HG02852 (cell line): ENCODE measurements at regions not wholly inside any gene's neighbourhood (a gene's known extent, or its start where the extent isn't known, plus 50 kb on each side); places are given as distances from the start of the nearest gene placed in this dataset.

Experiments used
- ATAC-seq: cut with Tn5 transposase; IDR thresholded peaks from one replicate; pipeline ENCODE4 v1.9.1; 2021; ENCODE audit warnings: mild to moderate bottlenecking, moderate library complexity; ENCODE audit not compliant: unreplicated experiment

DNA sequence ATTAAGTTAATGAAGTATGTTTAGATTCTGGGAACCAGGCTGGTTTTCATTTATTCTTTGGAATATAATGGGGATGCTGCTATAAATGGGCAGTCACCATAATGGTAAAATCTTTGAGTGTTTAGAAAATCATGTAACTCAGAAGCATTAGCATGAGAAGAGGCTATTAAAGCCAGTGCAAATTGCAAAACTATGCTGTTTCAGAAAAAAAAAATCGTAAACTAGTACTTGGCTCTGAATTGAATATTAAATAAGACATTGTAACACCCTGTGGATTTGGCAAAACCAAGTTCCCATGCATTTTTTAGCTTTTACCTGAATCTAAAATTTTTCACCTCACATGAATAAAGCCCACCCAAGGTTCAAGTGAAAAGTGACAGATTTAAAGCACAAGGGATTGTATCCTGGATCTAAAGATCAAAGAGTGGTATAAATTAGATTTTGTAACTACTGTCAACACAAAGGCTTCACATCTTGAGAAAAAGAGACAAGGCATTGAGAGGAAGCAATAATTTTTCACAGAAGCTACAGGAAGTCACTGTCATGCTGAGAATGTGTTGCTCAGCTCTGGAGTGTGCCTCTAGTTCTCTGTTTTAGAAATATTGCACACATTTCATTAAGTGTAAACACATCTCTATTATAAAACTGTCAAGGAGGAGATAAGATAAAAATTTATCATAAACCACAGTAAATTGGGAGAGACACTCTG is 142.2 kb downstream of the ABCA8 start:
- ATAC-seq: no peak

DNA sequence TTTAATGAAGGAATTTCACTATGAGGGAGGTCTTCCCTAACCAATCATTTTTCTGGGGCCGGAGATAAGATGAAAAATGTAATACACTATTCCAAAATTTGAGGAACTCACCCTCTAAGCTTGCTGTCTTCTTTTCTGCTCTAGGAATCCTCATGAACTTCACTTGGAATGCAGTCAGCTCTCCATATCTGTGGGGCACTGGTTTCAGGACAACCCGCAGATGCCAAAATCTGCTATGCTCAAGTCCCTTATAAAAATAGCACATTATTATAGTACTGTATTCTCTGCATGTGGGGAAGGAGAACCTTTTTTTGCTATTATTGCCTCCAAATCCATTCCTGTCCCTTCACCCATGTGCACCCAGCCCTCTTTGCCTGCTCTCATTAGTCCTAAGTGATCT is 146.0 kb downstream of the ABCA8 start:
- no peak for ATAC-seq

DNA sequence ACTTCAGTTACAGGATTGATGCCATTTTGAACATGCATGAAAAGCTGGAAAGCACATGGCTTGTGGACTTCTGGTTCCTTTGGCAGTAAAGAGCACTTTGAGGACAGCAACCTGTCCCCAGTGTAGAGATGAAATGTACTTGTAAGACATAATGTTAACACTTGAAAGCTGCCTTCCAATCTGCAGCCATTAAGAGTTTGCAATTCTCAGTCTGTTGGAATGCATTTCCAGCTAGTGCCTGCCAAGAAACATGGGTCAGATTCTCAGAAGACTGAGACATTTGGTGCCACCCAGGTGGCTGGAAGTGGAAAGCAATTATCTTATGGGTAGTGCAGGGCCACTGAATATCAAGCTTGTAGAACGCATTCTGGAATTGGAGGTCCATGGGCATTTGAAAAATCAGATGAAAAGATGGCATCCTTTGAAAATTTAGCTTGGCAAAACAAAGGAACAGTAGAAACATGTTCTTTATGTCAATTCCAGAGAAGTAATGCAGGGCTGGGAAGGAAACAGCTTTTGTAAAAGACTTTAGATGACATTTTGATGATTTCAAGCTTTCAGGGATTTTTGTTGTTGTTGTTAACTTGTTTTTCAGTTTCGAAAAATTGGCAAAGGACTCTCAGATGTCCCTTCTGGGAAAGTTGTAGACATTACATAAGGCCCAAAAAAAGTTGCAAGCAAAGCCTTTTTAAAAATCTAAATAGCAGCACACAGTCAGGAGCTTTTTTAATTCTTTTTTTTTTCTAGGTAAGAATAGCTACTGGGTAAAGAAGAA is 147.0 kb downstream of the ABCA8 start:
- ATAC-seq: no peak

DNA sequence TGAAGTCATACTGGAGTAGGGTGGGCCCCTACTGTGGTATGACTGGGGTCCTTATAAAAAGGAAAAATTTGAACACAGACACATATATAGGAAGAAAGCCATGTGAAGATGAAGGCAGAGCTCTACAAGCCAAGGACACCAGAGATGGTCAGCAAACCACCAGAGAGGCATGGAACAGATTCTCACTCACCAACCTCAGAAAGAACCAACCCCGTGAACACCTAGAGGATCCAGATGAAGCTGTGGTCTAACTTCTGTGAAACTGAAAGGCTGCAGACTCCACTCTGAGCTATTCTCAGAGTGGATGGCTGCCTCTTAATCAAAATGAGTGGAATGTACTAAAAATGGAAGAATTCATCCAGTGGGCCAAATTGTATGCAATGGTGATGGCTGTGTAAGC is 149.6 kb downstream of the ABCA8 start:
- no peak for ATAC-seq

GRCh38 chr17:68804777-68805520 is 150.2 kb downstream of the ABCA8 start:
- no peak for ATAC-seq

- no peak for ATAC-seq
These were observed 151.8 kb downstream of the ABCA8 start for GRCh38 chr17:68803164-68803929.

GRCh38 chr17:68801335-68802247 is 153.6 kb downstream of the ABCA8 start:
- no peak for ATAC-seq

DNA sequence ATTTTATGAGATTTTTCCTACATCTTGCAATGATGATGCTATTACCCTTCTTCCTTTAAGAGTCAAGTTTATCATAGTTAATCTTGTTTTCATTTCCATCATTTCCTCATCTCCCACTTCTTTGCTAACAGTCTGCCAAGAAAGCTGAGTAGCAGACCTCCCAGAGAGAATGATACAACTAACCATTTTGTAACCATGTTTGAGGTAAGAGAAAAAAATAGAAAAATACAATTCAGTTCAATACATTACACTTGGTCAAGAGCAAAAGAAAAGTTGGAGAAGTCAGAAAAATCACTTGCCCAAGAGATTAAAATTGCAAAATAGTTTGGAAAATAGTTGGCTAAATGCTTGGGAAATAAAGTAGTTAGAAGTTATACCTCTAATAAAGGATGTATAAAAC is 154.4 kb downstream of the ABCA8 start:
- ATAC-seq: no peak

DNA sequence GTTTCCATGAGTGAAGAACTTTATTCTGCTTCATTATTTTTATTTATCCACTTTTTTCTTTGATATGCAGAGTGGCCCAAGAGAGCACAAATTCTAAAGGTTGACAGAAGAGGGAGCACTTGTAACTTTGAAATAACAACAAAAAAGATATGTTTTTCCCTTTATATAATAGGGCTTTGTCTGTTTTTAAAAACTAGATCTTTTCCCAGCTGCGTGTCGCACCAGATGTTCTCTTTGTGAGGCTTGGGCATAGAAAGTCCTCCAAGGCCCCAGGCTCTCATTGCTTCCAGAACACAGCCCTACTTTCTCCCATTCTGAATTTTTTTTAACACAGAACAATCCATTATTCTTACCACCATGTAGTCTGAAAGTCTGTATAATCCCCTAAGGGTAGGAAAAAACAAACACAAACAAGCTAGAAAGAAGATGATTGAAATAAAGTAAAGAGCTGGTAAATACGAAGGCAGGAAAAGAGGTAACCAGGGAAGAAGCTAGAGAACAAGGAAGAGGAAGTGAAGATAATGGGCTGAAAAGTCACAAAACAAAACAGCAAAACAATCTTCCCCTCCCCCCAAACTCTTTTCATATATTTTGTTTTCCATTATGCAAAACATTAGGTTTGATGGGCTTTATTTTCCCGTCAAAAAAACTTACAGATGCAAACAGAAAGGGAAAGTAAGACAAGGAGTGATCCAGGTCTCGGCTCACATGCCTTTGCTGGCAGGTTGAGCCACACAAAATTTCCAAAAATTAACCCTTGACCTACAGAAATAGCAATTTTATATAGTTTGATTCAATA is 160.4 kb downstream of the ABCA8 start:
- no peak for ATAC-seq

DNA sequence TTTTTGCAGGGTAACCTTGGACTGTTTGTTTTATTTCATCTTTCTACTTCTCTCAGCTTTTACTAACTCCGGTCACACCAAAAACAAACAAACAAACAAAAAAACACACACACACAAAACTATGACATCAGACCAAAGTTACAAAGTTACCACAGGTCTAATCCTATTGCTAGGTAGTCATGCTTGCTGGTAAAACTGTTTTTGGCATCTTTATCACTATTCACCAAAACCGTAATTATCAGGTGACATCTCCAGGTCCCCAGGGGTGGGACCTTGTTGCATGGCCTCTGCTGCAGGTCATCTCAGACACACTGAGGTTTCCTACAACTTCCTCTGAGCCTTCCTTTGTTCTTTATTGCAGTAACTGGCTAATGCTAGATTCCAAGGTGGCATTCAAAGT is 162.3 kb downstream of the ABCA8 start:
- ATAC-seq: no peak

DNA sequence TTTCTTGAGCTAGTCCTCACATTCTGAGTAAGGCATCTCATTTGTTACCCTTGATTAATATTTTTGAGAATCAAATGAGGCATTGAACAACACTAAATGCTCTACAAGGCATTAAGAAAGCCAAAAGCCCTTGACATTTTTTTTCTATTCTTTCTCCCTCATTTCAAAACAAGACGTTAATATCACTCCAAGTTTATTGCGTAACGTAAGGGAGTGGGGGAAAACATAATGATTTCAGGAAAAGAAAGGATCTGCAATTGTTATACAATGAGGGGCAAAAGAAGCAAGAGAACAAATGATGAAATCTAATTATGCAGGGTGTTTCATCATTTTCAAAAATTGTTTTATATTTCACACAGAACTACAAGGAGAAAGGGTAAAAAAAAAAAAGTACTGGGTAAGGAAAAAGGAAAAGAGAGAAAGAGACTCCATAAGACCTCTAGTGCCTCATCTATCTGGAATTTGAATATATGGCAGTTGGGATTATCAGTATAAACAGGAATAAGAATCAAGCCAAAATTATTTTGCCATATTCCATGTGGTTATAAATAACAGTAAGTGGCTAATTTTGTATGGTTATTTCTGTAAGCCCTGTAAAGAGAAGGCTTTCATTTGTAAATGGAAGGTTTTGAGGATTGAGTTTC is 163.0 kb downstream of the ABCA8 start:
- no peak for ATAC-seq

GRCh38 chr17:68790931-68791330 is 164.3 kb downstream of the ABCA8 start:
- ATAC-seq: no peak

- no peak for ATAC-seq
These were observed 164.7 kb downstream of the ABCA8 start for GRCh38 chr17:68790492-68790891.

DNA sequence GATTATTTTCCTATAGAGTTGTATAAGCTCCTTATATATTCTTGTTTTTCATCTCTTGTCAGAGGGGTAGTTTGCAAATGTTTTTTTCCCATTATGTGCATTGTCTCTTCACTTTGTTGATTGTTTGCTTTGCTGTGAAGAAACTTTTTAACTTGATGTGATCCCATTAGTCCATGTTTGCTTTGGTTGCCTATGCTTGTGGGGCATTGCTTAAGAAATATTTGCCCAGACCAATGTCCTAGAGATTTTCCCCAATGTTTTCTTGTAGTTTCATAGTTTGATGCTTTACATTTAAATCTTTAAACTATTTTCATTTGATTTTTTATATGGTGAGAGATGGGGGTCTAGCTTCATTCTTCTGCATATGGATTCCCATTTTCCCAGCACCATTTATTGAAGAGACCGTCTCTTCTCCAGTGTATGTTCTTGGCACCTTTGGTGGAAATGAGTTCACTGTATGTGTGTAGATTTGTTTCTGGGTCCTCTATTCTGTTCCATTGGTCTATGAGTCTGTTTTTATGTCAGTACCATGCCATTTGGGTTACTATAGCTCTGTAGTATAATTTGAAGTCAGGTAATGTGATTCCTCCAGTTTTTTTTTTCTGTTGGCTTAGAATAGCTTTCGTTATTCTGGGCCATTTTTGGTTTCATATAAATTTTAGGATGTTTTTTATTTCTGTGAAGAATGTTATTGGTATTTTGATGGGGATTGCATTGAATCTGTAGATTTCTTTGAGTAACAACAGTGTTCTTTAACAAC is 165.8 kb downstream of the ABCA8 start:
- ATAC-seq: no peak

DNA sequence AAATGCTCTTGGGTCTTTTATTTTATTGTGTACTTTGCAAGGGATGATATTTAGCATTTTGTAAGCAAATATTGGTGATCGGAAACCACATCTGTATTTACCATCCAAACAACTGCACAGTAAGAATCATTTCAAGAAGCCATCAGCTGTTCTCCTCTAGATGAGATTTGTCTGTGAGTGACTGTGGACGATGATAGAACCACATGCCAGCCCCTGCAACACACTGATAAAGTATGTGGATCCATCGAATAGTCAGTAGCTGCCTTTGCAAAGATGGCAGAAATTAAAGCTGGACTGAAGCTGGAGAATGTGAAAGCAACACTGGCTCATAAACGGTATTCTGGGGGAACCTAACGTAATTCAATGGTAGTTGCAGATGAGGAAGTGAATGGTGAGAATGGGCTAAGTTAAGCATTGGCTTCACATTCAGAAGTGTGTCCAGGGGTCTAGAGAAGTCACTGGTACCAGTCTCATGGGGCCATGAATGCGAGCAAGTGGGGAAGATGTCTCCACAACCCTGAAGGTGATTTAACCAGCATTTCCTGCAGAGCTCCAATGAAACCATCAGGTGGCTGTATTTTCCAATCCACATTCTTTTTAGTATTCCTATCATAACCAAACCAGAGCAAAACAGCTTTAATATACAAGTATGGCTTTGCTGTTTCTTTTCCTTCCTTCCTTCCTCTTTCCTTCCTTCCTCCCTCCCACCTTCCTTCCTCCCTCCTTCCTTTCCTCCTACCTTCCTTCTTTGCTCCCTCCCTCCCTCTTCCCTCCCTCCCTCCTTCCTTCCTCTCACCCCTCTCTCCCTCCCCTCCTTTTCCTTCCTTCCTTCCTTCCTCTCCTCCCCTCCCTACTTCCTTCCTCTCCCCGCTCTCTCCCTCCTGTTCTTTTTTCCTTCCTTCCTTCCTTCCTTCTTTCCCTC is 169.4 kb downstream of the ABCA8 start:
- no peak for ATAC-seq

DNA sequence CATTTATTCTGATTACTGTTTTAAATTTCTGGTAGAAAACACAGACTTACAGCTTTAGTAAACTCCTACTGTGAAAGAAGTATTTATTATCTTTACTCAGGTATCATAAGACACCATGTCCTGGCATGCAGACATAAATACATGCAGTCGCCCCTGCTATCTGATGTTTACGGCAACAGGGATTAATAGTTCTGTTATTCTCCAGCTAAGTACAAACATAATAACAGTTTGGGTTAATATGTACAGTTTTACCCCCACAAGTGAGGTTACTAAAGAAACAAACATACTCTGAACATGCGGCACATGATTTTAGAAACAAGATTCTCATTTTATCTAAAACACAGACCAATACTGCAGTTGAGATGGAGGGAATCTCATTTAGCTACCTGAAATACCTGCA is 170.8 kb downstream of the ABCA8 start:
- no peak for ATAC-seq

GRCh38 chr17:68783861-68784260 is 171.3 kb downstream of the ABCA8 start:
- no peak for ATAC-seq
